ENCODE measurements at regions not wholly inside any gene's neighbourhood (a gene's known extent, or its start where the extent isn't known, plus 50 kb on each side); places are given as distances from the start of the nearest gene placed in this dataset.

- no peak for TF ChIP-seq CTCF (IDR thresholded peaks at IDR 0.05)
- TF ChIP-seq POLR2A (IDR thresholded peaks at IDR 0.05): no peak
Measured at GRCh38 chr2:138294451-138294850, 207.1 kb upstream of the SPOPL start.
